Activated CD8-positive, alpha-beta T cell treated with anti-CD3 and anti-CD28 coated beads, Interleukin-2, amount 10 ng/mL, durations not matched to agents 7 days and 5 days (primary cell): ENCODE measurements at regions not wholly inside any gene's neighbourhood (a gene's known extent, or its start where the extent isn't known, plus 50 kb on each side); places are given as distances from the start of the nearest gene placed in this dataset.
"Not testable (repeated sequence)": the region's sequence is repeated elsewhere in the genome, so short reads cannot be mapped to it uniquely, and the experiment has no call there.

Experiments
- ATAC-seq: fragments of 150-1000 bp; cut with Tn5 transposase; one replicate; pipeline ENCODE4 v1.10.0; 2021; ENCODE audit warnings: moderate library complexity
- CTCF ChIA-PET: fragments of 350-600 bp; sonication (Branson Sonifier 250); formaldehyde crosslinking; loops from one replicate; lab custom pipeline; 2021; ENCODE audit warnings: antibody characterized with exemption; lab: Charles Lee
- POLR2A ChIA-PET: fragments of 350-600 bp; sonication (Branson Sonifier 250); formaldehyde crosslinking; loops from one replicate; lab custom pipeline; 2021; ENCODE audit warnings: antibody characterized with exemption; lab: Charles Lee
- DNase-seq: peaks from one replicate; pipeline ENCODE4 v3.0.0-alpha.2; 2020
- H3K27ac Mint-ChIP-seq: one replicate; pipeline ENCODE4 v1.8.0; 2021; ENCODE audit warnings: mild to moderate bottlenecking, mixed read lengths
- H3K27me3 Mint-ChIP-seq: one replicate; pipeline ENCODE4 v1.8.0; 2021; ENCODE audit warnings: low read depth, mixed read lengths
- H3K36me3 Mint-ChIP-seq: one replicate; pipeline ENCODE4 v1.8.0; 2021; ENCODE audit warnings: low read depth, mixed read lengths
- H3K4me1 Mint-ChIP-seq: one replicate; pipeline ENCODE4 v1.8.0; 2021; ENCODE audit warnings: low read depth, mixed read lengths
- H3K4me3 Mint-ChIP-seq: one replicate; pipeline ENCODE4 v1.8.0; 2021; ENCODE audit warnings: mild to moderate bottlenecking, mixed read lengths
- H3K9me3 Mint-ChIP-seq: one replicate; pipeline ENCODE4 v1.8.0; 2022; ENCODE audit warnings: mixed read lengths; ENCODE audit not compliant: insufficient read depth

- H3K4me3 Mint-ChIP-seq, CTCF ChIA-PET, H3K4me1 Mint-ChIP-seq, H3K36me3 Mint-ChIP-seq, ATAC-seq, H3K27me3 Mint-ChIP-seq, H3K9me3 Mint-ChIP-seq, H3K27ac Mint-ChIP-seq, DNase-seq, POLR2A ChIA-PET: not testable (repeated sequence)
These were observed 112.2 kb upstream of the METTL14 start for GRCh38 chr4:118572991-118573390.

- H3K27me3 Mint-ChIP-seq, H3K9me3 Mint-ChIP-seq, H3K4me1 Mint-ChIP-seq, H3K27ac Mint-ChIP-seq, DNase-seq, H3K4me3 Mint-ChIP-seq, POLR2A ChIA-PET, CTCF ChIA-PET, H3K36me3 Mint-ChIP-seq, ATAC-seq: not testable (repeated sequence)
These were observed 110.8 kb upstream of the METTL14 start for GRCh38 chr4:118574251-118574913.

GRCh38 chr4:118575057-118575456, 110.1 kb upstream of the METTL14 start:
- ATAC-seq, H3K27me3 Mint-ChIP-seq, DNase-seq, H3K4me1 Mint-ChIP-seq, H3K27ac Mint-ChIP-seq, H3K36me3 Mint-ChIP-seq, CTCF ChIA-PET, POLR2A ChIA-PET, H3K9me3 Mint-ChIP-seq, H3K4me3 Mint-ChIP-seq: not testable (repeated sequence)

GRCh38 chr4:118575726-118576125, 109.5 kb upstream of the METTL14 start:
- H3K4me3 Mint-ChIP-seq, H3K4me1 Mint-ChIP-seq, ATAC-seq, H3K27me3 Mint-ChIP-seq, H3K9me3 Mint-ChIP-seq, DNase-seq, POLR2A ChIA-PET, CTCF ChIA-PET, H3K36me3 Mint-ChIP-seq, H3K27ac Mint-ChIP-seq: not testable (repeated sequence)

GRCh38 chr4:118576709-118577219, 108.4 kb upstream of the METTL14 start:
- H3K9me3 Mint-ChIP-seq, H3K36me3 Mint-ChIP-seq, DNase-seq, H3K4me1 Mint-ChIP-seq, ATAC-seq, H3K4me3 Mint-ChIP-seq, CTCF ChIA-PET, POLR2A ChIA-PET, H3K27ac Mint-ChIP-seq, H3K27me3 Mint-ChIP-seq: not testable (repeated sequence)

- H3K4me3 Mint-ChIP-seq = no peak overlapping the region
- H3K4me1 Mint-ChIP-seq = peaks cover 2% of the 10 kb centered on the region
- H3K9me3 Mint-ChIP-seq = no peaks in the 10 kb centered on the region
- no peak for DNase-seq
- H3K27me3 Mint-ChIP-seq = peaks cover 9% of the 10 kb centered on the region
- no peak for ATAC-seq
- no peak overlapping the region for H3K27ac Mint-ChIP-seq
- no peaks in the 10 kb centered on the region for H3K36me3 Mint-ChIP-seq
- POLR2A ChIA-PET = no interaction called here
- CTCF ChIA-PET = no interaction called here
These were observed 100.2 kb upstream of the METTL14 start for GRCh38 chr4:118585015-118585414.

DNA sequence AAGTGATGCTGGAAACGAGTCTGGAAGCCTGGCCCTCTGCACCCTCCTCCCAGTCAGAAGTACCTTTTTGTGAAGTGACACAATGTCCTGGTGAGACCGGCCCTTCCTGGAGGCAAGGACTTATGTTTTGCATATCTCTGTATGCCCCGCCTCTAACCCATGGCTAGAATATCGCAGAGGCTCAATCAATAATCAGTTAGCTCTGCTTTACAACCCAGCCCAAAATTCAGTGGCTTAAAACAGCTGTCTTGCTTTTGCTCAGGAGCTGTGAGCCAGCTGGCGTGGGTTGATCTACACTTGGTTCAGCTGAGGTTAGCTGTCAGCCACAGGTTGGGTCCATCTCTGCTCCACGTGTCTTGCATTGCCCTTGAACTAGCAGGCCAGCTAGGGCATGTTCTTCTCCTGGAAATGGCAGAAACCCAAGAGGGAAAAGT, 98.8 kb upstream of the METTL14 start:
- Mint-ChIP-seq H3K4me3 (no peak overlapping the region), H3K4me1 (peaks cover 6% of the 10 kb centered on the region), H3K36me3 (no peaks in the 10 kb centered on the region), H3K27ac (no peak overlapping the region), H3K9me3 (no peaks in the 10 kb centered on the region), H3K27me3 (peaks cover 9% of the 10 kb centered on the region)
- CTCF ChIA-PET = no interaction called here
- ATAC-seq (no peak), DNase-seq (no peak)
- POLR2A ChIA-PET = no interaction called here

- no peak for DNase-seq
- Mint-ChIP-seq H3K4me1 (peaks cover 9% of the 10 kb centered on the region), H3K27ac (no peak overlapping the region), H3K27me3 (peaks cover 9% of the 10 kb centered on the region), H3K9me3 (no peaks in the 10 kb centered on the region), H3K36me3 (peaks cover 3% of the 10 kb centered on the region), H3K4me3 (no peak overlapping the region)
- ChIA-PET POLR2A (no interaction called here), CTCF (no interaction called here)
- ATAC-seq = no peak
These were observed 97.9 kb upstream of the METTL14 start for GRCh38 chr4:118587116-118587831.

DNA sequence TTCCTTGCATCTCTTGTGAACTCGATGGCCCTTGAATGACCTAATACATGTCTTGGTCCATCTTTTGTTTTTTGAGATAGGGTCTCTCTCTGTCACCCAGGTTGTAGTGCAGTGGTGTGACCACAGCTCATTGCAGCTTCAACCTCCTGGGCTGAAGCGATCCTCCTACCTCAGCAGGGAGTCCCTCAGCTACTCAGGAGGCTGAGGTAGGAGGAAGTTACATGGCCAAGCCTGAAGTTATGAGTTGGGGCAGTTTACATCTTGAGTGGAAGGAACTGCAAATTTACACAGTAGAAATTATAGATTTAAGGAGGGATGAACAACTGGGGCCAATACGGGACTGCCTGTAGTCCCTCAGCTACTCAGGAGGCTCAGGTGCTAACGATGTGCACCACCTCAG, 97.2 kb upstream of the METTL14 start:
- Mint-ChIP-seq H3K4me1 (peaks cover 9% of the 10 kb centered on the region), H3K9me3 (no peaks in the 10 kb centered on the region), H3K27me3 (peaks cover 9% of the 10 kb centered on the region), H3K27ac (no peak overlapping the region), H3K36me3 (peaks cover 3% of the 10 kb centered on the region), H3K4me3 (no peak overlapping the region)
- CTCF ChIA-PET = no interaction called here
- no peak for ATAC-seq
- POLR2A ChIA-PET = interaction anchor here (2.0 kb wide), 1 partner anchor 97 kb away, joined by 4 read pairs; the partner anchor contains the start of gene METTL14
- DNase-seq = no peak

GRCh38 chr4:118589471-118590055, 95.6 kb upstream of the METTL14 start:
- peaks cover 9% of the 10 kb centered on the region for H3K27me3 Mint-ChIP-seq
- ChIA-PET CTCF (no interaction called here), POLR2A (interaction anchor here (2.0 kb wide), 1 partner anchor 95 kb away, joined by 4 read pairs; the partner anchor contains the start of gene METTL14)
- no peak for DNase-seq
- peaks cover 9% of the 10 kb centered on the region for H3K4me1 Mint-ChIP-seq
- H3K36me3 Mint-ChIP-seq = peaks cover 3% of the 10 kb centered on the region
- no peak overlapping the region for H3K4me3 Mint-ChIP-seq
- H3K9me3 Mint-ChIP-seq = no peaks in the 10 kb centered on the region
- no peak overlapping the region for H3K27ac Mint-ChIP-seq
- no peak for ATAC-seq

GRCh38 chr4:118591339-118592046, 93.7 kb upstream of the METTL14 start:
- POLR2A ChIA-PET, H3K36me3 Mint-ChIP-seq, H3K9me3 Mint-ChIP-seq, H3K27me3 Mint-ChIP-seq, H3K4me1 Mint-ChIP-seq: not testable (repeated sequence)
- H3K27ac Mint-ChIP-seq = peak overlapping the region; percentile 100
- CTCF ChIA-PET = interaction anchor here (0.8 kb wide), 1 partner anchor 94 kb away, joined by 3 read pairs; the partner anchor contains the start of gene METTL14
- ATAC-seq (peak; percentile 92), DNase-seq (peak; percentile 95)
- H3K4me3 Mint-ChIP-seq = peak overlapping the region; percentile 96
